AG04449 (cell line): ENCODE measurements at regions not wholly inside any gene's neighbourhood (a gene's known extent, or its start where the extent isn't known, plus 50 kb on each side); places are given as distances from the start of the nearest gene placed in this dataset.
"Not testable (repeated sequence)": the region's sequence is repeated elsewhere in the genome, so short reads cannot be mapped to it uniquely, and the experiment has no call there.

ENCODE experiments used
- CTCF ChIA-PET: fragments of 350-600 bp; formaldehyde crosslinking; extraction: SDS; loops from one replicate; lab custom pipeline; 2021; ENCODE audit warnings: antibody characterized with exemption; lab: Yijun Ruan, JAX
- POLR2A ChIA-PET: fragments of 400-600, 350-600 bp; formaldehyde crosslinking; extraction: SDS; loops from one replicate; lab custom pipeline; 2020; ENCODE audit warnings: antibody characterized with exemption, inconsistent platforms; lab: Yijun Ruan, JAX
- DNase-seq: peaks from one replicate; pipeline ENCODE4 v3.0.0-alpha.2; 2010; ENCODE audit warnings: low read depth, low spot score
- H3K4me3 ChIP-seq: 2 replicates; pipeline ENCODE4 v1.5.1; 2011; ENCODE audit warnings: low read depth, mild to moderate bottlenecking, control low read depth, low read length
- TF ChIP-seq, protein P1 (sequence below): IDR thresholded peaks from one replicate; pipeline ENCODE4 v1.5.1; 2011; ENCODE audit warnings: mild to moderate bottlenecking, moderate library complexity, low read length, control low read depth, inconsistent platforms; ENCODE audit not compliant: insufficient read depth; ENCODE audit errors: missing control alignments

- ChIA-PET POLR2A (no interaction called here), CTCF (no interaction called here)
- TF ChIP-seq, protein P1, sequence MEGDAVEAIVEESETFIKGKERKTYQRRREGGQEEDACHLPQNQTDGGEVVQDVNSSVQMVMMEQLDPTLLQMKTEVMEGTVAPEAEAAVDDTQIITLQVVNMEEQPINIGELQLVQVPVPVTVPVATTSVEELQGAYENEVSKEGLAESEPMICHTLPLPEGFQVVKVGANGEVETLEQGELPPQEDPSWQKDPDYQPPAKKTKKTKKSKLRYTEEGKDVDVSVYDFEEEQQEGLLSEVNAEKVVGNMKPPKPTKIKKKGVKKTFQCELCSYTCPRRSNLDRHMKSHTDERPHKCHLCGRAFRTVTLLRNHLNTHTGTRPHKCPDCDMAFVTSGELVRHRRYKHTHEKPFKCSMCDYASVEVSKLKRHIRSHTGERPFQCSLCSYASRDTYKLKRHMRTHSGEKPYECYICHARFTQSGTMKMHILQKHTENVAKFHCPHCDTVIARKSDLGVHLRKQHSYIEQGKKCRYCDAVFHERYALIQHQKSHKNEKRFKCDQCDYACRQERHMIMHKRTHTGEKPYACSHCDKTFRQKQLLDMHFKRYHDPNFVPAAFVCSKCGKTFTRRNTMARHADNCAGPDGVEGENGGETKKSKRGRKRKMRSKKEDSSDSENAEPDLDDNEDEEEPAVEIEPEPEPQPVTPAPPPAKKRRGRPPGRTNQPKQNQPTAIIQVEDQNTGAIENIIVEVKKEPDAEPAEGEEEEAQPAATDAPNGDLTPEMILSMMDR: no peak
- no peak for DNase-seq
- no peak overlapping the region for H3K4me3 ChIP-seq
Observed at GRCh38 chr14:106733771-106734170, 1207.4 kb downstream of the TMEM121 start.

DNA sequence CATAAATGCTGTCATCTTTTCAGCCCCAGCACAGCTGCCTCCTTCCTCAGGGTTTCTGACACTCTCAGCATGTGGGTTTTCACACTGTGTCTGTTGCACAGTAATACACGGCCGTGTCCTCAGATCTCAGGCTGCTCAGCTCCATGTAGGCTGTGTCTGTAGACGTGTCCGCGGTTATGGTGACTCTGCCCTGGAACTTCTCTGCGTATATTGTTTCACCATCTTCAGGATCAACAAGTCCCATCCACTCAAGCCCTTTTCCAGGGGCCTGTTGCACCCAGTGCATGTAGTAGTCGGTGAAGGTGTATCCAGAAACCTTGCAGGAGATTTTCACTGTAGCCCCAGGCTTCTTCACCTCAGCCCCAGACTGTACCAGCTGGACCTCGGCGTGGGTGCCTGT, 1210.6 kb downstream of the TMEM121 start:
- TF ChIP-seq, protein P1: no peak
- CTCF ChIA-PET: no interaction called here
- DNase-seq: no peak
- POLR2A ChIA-PET: no interaction called here
- H3K4me3 ChIP-seq: no peak overlapping the region

GRCh38 chr14:106738075-106738474, 1211.7 kb downstream of the TMEM121 start:
- TF ChIP-seq, protein P1: no peak
- POLR2A ChIA-PET: no interaction called here
- DNase-seq: no peak
- CTCF ChIA-PET: no interaction called here
- H3K4me3 ChIP-seq: no peak overlapping the region

DNA sequence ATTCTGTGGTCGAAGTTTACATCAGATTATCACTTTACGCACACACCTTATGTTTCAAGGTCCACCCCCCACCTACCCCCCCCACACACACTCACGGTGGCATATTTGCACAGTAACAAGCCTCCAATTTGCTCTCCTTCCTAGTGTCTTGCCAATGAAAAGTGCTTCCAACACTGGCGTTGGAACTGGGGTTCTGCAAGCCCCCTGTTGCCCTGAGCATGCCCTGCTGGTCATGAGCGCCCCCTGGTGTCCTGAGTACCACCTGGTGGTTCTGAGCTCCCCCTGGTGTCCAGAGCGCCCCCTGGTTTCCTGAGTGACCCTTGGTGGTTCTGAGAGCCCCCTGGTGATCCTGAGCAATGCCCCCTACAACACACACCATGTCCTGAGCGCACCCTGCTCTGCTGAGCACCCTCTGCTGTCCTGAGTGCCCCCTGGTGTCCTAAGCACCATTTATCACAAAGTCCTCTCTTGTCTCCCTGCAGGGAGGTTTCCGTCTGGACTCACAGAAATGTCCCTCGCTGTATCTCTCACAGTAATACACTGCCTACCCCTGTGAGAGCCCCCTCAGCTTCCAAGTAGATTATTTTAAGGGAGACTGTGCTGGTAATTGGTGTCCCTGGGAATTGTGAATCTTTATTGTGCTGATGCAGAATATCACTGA, 1212.3 kb downstream of the TMEM121 start:
- H3K4me3 ChIP-seq, POLR2A ChIA-PET, DNase-seq, CTCF ChIA-PET: not testable (repeated sequence)

DNA sequence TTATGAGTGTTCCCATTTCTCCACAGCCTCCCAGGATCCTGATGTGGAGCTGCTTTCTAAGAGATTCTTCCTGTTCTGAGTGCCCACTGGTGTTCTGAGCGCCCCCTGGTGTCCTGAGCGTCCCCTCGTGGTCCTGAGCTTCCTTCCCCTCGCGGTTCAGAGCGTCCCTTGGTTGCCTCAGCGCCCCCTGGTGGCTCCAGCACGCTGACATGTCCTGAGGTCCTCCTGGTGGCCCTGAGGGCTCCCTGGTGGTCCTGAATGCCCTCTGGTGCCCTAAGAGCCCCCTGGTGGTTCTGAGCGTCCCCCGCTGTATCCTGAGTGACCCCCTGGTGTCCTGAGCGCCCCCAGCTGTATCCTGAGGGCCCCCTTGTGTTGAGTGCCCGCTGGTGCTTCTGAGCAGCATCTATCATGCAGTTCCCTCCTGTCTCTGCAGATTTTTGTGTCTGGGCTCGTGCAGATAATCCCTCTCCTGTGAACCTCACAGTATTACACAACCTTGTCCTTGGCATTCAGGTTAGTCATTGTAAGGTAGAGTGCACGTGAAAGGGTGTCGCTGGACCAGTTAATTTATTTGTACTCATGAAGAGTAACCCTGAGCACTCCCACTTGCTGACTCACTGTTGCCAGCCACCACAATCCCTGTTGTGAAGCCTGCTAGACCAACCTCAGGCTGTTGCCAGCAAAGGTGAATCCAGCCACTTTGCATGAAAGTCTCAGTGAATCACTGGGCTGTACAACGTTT, 1214.9 kb downstream of the TMEM121 start:
- DNase-seq, H3K4me3 ChIP-seq, CTCF ChIA-PET, POLR2A ChIA-PET: not testable (repeated sequence)

- CTCF ChIA-PET: not testable (repeated sequence)
Observed at GRCh38 chr14:106745016-106745767, 1218.8 kb downstream of the TMEM121 start.

GRCh38 chr14:106750089-106750488, 1223.7 kb downstream of the TMEM121 start:
- DNase-seq, CTCF ChIA-PET, POLR2A ChIA-PET: not testable (repeated sequence)

More at GRCh38 chr14:106745016-106745767, 1218.8 kb downstream of the TMEM121 start:
- DNase-seq, H3K4me3 ChIP-seq, POLR2A ChIA-PET: not testable (repeated sequence)

DNA sequence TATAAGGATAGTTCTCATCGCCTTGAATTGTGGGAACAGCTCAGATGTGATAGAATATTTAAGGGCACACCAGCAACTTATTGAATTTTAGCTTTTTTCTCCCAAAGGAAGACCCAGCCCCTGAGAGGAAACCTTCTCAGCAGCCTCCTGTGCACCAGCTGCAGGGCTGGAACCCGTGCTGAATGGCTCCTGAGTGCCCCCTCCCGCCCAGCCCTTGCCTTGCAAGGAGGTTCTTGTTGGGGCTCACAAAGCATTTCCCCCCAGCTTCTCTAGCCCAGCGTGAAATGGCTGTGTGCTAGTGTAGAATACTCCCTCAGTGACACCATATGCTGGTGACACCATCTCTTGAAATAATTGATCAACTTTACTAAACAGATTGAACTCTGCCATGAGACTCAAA, 1227.4 kb downstream of the TMEM121 start:
- H3K4me3 ChIP-seq, DNase-seq, CTCF ChIA-PET, POLR2A ChIA-PET: not testable (repeated sequence)

More at GRCh38 chr14:106750089-106750488, 1223.7 kb downstream of the TMEM121 start:
- not testable (repeated sequence) for H3K4me3 ChIP-seq

DNA sequence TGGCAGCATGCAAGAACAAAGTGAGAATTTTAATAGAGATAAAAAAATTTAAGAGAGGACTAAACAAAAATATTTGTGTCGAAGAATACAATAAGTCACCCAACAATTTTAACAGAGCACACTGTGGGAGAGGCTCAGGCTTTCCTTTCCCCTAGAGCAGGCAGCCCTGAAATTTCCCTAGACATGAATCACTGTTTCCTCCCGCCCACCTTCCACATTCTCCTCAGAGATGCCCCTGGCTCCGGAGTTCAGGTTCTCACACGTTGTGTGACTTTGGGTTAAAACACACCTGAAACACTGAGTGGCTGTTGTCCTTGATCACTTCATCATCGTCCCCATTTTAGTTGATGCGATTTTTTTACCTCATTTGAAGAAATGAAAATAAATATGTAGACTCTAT, 1231.1 kb downstream of the TMEM121 start:
- H3K4me3 ChIP-seq, CTCF ChIA-PET, DNase-seq, POLR2A ChIA-PET: not testable (repeated sequence)

DNA sequence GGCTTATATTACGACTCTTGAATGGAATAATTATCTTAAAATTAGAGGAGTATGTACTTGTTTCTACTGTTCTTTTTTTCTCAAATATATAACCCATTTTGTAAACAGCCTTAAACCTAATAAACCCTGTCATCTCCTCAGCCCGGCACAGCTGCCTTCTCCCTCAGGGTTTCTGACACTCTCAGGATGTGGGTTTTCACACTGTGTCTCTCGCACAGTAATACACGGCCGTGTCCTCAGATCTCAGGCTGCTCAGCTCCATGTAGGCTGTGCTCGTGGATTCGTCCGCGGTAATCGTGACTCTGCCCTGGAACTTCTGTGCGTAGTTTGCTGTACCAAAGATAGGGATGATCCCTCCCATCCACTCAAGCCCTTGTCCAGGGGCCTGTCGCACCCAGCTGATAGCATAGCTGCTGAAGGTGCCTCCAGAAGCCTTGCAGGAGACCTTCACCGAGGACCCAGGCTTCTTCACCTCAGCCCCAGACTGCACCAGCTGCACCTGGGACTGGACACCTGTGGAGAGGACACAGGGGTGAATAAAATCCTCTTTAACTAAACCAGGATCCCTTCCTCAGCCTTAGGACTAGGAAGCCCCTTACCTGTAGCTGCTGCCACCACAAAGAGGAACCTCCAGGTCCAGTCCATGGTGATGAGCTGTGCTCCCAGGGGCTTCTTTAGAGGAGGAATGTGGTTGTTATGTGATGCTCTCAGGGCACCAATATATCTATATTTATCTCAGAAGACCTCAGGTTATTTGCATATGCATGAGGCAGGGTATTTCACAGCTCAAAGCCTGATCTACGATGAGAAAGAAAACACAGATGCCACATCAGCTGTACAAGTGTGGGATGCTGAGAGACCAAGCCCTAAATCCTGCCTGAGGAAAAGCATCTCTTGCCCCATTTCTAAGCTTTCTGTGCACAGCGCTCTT, 1235.8 kb downstream of the TMEM121 start:
- POLR2A ChIA-PET, H3K4me3 ChIP-seq, CTCF ChIA-PET, DNase-seq: not testable (repeated sequence)

DNA sequence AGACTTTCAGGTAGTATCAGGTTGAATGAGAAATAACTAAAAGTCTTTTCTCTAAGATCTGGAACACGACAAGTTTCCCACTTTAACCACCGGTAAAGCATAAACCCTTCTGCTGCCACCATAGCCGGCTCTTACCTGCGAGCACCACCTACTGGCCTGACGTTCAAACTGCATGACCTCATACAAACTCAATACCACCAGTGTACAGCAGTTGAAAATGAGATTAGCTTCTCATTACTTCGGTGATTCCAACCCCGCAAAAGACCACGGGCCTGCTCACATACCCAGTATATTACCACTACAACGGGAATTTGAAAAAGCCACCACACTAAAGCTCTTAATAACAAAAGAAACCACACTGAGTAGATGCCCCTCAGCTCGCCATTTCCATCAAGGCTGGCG, 1238.6 kb downstream of the TMEM121 start:
- DNase-seq, POLR2A ChIA-PET, H3K4me3 ChIP-seq, CTCF ChIA-PET: not testable (repeated sequence)
